NT2/D1 (cell line): ENCODE measurements at regions not wholly inside any gene's neighbourhood (a gene's known extent, or its start where the extent isn't known, plus 50 kb on each side); places are given as distances from the start of the nearest gene placed in this dataset.

ENCODE experiments used
- YY1 ChIP-seq: IDR thresholded peaks from 2 replicates; pipeline ENCODE4 v1.6.1; 2011; ENCODE audit not compliant: insufficient read length, insufficient read depth
- ZNF274 ChIP-seq: IDR thresholded peaks from 2 replicates; pipeline ENCODE4 v1.6.1; 2011; ENCODE audit warnings: mild to moderate bottlenecking, low read depth, low read length

DNA sequence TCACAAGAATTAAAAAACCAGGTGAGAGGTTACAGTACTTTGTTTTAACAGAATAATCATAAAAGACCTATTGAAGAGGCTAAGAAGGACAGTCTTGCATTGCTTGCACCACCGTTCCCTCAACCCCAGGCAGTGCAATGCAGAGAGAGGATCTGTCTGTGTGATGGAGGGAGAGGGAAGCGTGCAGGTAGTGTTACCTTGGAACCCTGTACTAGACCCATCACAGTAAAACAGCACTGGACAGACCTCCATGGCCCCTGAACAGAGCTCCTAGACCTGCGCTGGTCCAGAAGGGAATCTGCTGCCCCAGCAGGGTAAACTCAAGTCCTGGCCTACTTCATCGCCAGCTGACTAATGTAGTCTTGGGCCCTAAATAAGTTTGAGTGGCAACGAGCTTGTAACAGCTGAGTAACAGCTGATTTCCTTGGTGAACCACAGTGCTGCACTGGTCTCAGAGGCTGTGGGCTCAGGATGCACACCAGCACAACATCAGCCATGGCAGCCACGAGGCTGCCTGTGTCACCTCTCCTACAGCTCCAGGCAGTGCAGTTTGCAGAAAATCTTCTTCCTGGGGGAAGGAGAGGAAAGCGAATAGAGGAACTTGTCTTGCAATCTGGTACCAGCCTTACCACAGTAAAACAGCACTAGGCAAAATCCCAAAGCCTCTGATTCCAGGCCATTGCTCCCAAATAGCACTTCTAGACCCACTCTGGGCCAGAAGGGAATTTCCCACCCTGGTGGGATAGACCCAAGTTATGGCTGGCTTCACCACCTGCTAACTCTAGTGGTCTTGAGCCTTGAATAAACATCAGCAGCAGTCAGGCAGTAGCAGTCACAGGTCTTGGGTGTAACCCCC, 417.2 kb downstream of the CDH7 start:
- no peak for TF ChIP-seq ZNF274
- no peak for TF ChIP-seq YY1
